ENCODE measurements at regions not wholly inside any gene's neighbourhood (a gene's known extent, or its start where the extent isn't known, plus 50 kb on each side); places are given as distances from the start of the nearest gene placed in this dataset.

- TF ChIP-seq CTCF (IDR thresholded peaks at IDR 0.05) (no peak), POLR2A (IDR thresholded peaks at IDR 0.05) (no peak)
These were observed 83.3 kb downstream of the NCR2 start for GRCh38 chr6:41418741-41419140.
